HTR-8/SVneo (cell line): ENCODE measurements at regions not wholly inside any gene's neighbourhood (a gene's known extent, or its start where the extent isn't known, plus 50 kb on each side); places are given as distances from the start of the nearest gene placed in this dataset.
"Not testable (repeated sequence)": the region's sequence is repeated elsewhere in the genome, so short reads cannot be mapped to it uniquely, and the experiment has no call there.

Experiments used
- DNase-seq: peaks from one replicate; pipeline ENCODE4 v3.0.0; 2011; ENCODE audit warnings: low spot score, mixed read lengths; ENCODE audit not compliant: insufficient read length
- FAIRE-seq: peaks from 2 replicates; lab custom pipeline; 2011; peaks lifted over from hg19 to GRCh38; lab: Jason Lieb, UNC

- DNase-seq, FAIRE-seq: not testable (repeated sequence)
Measured at GRCh38 chr22:22795639-22796038, 92.0 kb upstream of the IGLL5 start.

DNA sequence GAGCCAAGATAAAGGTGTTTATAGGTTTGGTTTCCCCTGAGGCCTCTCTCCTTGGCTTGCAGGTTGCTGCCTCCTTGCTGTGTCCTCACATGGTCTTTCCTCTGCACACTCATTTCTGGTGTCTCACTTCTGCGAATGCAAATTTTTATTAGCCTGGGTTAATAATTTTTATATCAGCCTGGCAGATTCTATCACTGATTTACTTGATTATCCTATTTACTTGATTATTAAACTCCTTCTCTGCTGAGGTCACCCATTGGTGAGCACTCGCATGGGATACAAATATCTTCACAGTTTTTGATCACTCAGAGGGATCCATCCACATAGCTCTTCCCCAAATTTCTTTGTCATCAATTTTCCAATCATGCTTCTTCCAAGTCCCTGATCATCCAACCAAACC, 90.9 kb upstream of the IGLL5 start:
- no peak for FAIRE-seq
- DNase-seq: no peak

DNA sequence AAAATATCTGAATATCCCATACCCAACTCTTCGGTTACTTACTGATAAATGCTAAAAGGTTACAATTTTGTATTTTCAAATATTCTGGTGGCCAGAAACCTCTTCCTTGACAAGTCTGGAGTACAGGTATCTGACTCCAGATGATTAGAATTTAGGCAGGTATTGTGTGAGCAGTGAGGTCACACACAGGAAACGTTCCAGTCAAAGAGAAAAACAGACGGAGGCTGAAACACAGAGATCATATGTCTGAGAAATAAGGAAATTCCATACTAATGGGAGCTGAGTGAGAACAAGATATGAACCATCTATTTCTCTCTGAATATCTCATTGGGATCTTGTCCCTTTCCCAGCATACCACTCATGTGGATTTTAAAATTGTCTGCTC, 89.4 kb upstream of the IGLL5 start:
- FAIRE-seq: no peak

GRCh38 chr22:22798716-22799115, 88.9 kb upstream of the IGLL5 start:
- FAIRE-seq (no peak), DNase-seq (no peak)

More for the DNA sequence above, 89.4 kb upstream of the IGLL5 start:
- DNase-seq: no peak

GRCh38 chr22:22799561-22799960, 88.1 kb upstream of the IGLL5 start:
- FAIRE-seq: no peak
- no peak for DNase-seq

DNA sequence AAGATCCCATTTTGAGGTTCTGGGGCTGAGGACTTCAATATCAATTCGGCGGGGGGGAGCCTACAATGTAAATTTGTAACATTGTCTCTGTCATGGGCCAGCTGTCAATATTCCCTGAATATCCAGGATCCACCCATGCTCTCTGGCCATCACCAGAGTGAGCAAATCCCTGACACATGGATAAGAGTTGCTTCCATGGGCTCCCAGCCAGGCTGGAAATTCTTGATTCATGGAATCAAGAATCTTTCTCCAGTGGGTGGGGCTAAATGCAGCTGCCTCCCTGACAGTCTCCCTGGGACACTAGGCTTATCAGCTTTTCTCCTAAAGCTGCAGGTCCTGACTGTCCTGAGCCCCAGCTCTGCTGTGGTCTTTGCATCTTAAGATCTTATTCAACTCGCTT, 86.9 kb upstream of the IGLL5 start:
- DNase-seq (no peak), FAIRE-seq (no peak)

DNA sequence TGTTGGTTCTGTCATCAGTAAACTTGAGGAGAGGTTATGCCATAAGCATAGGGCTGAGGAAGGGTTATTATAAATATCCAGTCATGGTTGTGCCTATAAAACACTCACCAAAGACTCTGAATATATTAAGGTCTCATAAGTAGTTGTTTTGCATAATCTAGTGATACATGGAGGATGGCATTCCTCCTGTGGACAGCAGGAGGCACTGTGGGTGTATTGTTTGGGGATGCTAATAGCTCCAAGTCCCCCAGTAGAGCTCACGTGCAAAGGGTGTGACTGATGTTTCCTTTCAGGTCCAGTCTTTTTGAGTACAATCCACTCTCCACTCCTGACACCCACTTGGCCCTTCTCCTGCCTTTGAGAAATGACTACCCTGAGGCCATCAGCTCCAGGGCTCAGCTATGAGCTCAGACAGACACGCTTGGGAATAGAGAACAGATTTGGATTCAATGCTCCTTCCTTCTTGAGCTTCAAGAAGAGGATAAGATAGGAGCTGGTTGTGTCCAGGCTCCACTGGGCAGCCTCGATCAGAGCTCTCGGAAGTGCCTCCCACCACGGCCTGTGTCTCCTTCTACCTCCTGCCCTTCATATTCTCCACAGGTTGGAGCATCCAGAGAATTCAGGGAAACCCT, 85.2 kb upstream of the IGLL5 start:
- no peak for DNase-seq
- FAIRE-seq: no peak

GRCh38 chr22:22803285-22803853, 84.2 kb upstream of the IGLL5 start:
- no peak for FAIRE-seq
- DNase-seq: no peak

GRCh38 chr22:22810018-22810427, 77.6 kb upstream of the IGLL5 start:
- no peak for FAIRE-seq
- no peak for DNase-seq

GRCh38 chr22:22810471-22810870, 77.1 kb upstream of the IGLL5 start:
- DNase-seq (no peak), FAIRE-seq (no peak)

GRCh38 chr22:22811016-22812009, 76.3 kb upstream of the IGLL5 start:
- FAIRE-seq (no peak), DNase-seq (no peak)

GRCh38 chr22:22812031-22812905, 75.3 kb upstream of the IGLL5 start:
- DNase-seq: no peak
- no peak for FAIRE-seq

DNA sequence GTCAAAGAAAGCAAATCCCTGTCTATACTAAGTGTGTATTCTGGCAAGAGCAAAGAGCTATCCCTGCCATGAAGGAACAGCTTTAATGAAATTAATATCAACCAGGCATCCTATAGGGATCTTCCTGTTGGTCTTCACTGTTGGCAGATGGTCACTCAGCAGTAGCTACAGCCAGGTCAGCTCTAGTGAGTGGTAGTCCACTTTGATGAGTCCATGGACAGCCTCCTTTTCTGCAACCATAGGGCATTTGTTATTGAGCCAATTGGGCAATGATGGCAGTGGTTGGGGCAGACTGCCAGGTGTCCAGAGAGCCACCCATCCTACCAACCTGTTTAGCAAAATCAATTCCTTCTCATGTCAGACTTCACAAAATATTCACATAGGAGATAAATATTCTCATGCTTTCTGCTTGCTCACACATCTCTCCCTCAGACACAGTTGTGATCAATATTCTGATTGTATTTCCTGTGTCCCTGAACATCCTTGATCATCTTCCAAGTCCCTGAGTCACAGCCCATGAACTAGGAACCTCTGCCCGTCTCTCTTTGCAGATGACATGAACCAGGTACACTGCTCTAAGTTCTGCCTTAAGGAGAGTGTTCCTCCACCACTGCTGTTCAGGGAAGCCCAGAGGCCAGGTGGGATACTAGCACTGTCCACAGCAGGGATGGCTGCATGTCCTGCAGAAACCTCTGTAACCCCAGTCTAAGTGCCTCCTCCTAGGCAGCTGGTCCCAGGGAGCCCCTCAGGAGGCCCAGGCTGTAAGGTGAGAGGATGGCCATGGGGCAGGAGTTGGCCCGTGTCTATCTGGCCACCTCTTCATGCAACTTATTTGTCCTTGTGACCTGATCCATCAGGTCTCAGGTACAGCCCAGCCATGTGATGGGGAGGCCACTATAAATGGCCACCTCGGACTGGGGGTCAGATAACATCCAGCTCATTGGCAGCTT, 74.2 kb upstream of the IGLL5 start:
- no peak for FAIRE-seq

GRCh38 chr22:22814666-22815396, 72.8 kb upstream of the IGLL5 start:
- no peak for DNase-seq
- FAIRE-seq: no peak

More for the DNA sequence above, 74.2 kb upstream of the IGLL5 start:
- DNase-seq: no peak

GRCh38 chr22:22815397-22816170, 72.0 kb upstream of the IGLL5 start:
- DNase-seq (no peak), FAIRE-seq (no peak)

- DNase-seq: no peak
- FAIRE-seq: no peak
Measured at GRCh38 chr22:22816171-22816514, 71.5 kb upstream of the IGLL5 start.

DNA sequence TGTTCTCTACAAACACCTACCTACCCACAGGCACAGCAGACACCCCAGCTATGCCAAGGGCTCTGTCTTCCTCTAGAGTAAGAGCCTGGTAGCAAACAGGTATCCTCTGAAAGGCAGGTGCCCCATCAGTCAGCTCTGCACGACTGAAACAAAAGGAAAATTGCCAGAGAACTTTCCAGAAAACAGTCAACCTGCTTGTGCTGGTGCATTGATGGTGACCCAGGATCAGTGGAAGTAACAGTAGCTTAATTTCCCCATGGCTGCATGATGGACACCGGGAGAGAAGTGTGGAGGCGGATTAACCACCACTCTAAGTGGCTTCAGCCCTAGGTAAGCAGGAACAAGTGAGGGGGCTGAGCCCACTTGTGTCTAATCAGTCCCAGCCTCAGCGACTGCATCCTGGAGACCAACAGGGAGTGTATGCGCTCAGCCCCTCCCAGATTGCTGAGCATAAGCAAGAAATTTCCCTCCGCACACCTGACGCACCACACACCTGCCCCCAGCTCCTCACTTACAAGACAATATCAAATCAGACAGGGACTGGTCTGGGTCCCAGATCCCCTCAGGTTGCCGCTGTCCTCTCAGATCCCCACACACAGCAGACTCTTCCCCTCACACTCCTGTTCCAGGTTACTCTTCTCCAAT, 70.7 kb upstream of the IGLL5 start:
- DNase-seq: no peak
- no peak for FAIRE-seq
